ENCODE measurements at regions not wholly inside any gene's neighbourhood (a gene's known extent, or its start where the extent isn't known, plus 50 kb on each side); places are given as distances from the start of the nearest gene placed in this dataset.

- H3K9me3 ChIP-seq (replicated peaks): peaks cover 4% of the 10 kb centered on the region
- peak overlapping the region; percentile 74 for H3K27ac ChIP-seq (replicated peaks)
- intact Hi-C loops (cut with micrococcal nuclease): no loop called here
- no peak for TF ChIP-seq CTCF (IDR thresholded peaks at IDR 0.05; ENCODE audit: borderline replicate concordance)
- no peaks in the 10 kb centered on the region for H3K27me3 ChIP-seq (ENCODE audit: low read depth)
- no peaks in the 10 kb centered on the region for H3K4me1 ChIP-seq
- H3K36me3 ChIP-seq: no peaks in the 10 kb centered on the region
- no peak overlapping the region for H3K4me3 ChIP-seq
- no peak for DNase-seq
Measured at GRCh38 chr12:70994217-70994788, 73.8 kb upstream of the PTPRR start.

GRCh38 chr12:70989232-70989631 lies 68.7 kb upstream of the PTPRR start:
- DNase-seq: no peak
- Histone ChIP-seq H3K4me1 (no peaks in the 10 kb centered on the region), H3K9me3 (replicated peaks) (no peaks in the 10 kb centered on the region), H3K27ac (replicated peaks) (no peak overlapping the region), H3K4me3 (no peak overlapping the region), H3K27me3 (ENCODE audit: low read depth) (no peaks in the 10 kb centered on the region), H3K36me3 (no peaks in the 10 kb centered on the region)
- intact Hi-C loops (cut with micrococcal nuclease): no loop called here
- TF ChIP-seq CTCF (IDR thresholded peaks at IDR 0.05; ENCODE audit: borderline replicate concordance): no peak

GRCh38 chr12:70985850-70986249 lies 65.3 kb upstream of the PTPRR start:
- H3K4me1 ChIP-seq: no peaks in the 10 kb centered on the region
- H3K4me3 ChIP-seq: no peak overlapping the region
- H3K27me3 ChIP-seq (ENCODE audit: low read depth): no peaks in the 10 kb centered on the region
- intact Hi-C loops (cut with micrococcal nuclease): no loop called here
- H3K36me3 ChIP-seq: no peaks in the 10 kb centered on the region
- TF ChIP-seq CTCF (IDR thresholded peaks at IDR 0.05; ENCODE audit: borderline replicate concordance): no peak
- H3K9me3 ChIP-seq (replicated peaks): no peaks in the 10 kb centered on the region
- H3K27ac ChIP-seq (replicated peaks): no peak overlapping the region
- DNase-seq: no peak

- H3K27ac ChIP-seq (replicated peaks): no peak overlapping the region
- DNase-seq: no peak
- TF ChIP-seq CTCF (IDR thresholded peaks at IDR 0.05; ENCODE audit: borderline replicate concordance): no peak
- no peak overlapping the region for H3K4me3 ChIP-seq
- H3K9me3 ChIP-seq (replicated peaks): no peaks in the 10 kb centered on the region
- intact Hi-C loops (cut with micrococcal nuclease): no loop called here
- no peaks in the 10 kb centered on the region for H3K36me3 ChIP-seq
- no peaks in the 10 kb centered on the region for H3K4me1 ChIP-seq
- H3K27me3 ChIP-seq (ENCODE audit: low read depth): no peaks in the 10 kb centered on the region
Measured at GRCh38 chr12:70983692-70984091, 63.2 kb upstream of the PTPRR start.

GRCh38 chr12:70982991-70983390 lies 62.5 kb upstream of the PTPRR start:
- no peaks in the 10 kb centered on the region for H3K27me3 ChIP-seq (ENCODE audit: low read depth)
- H3K36me3 ChIP-seq: no peaks in the 10 kb centered on the region
- H3K4me3 ChIP-seq: no peak overlapping the region
- H3K9me3 ChIP-seq (replicated peaks): no peaks in the 10 kb centered on the region
- H3K4me1 ChIP-seq: no peaks in the 10 kb centered on the region
- TF ChIP-seq CTCF (IDR thresholded peaks at IDR 0.05; ENCODE audit: borderline replicate concordance): no peak
- peak overlapping the region; percentile 4 for H3K27ac ChIP-seq (replicated peaks)
- DNase-seq: no peak
- intact Hi-C loops (cut with micrococcal nuclease): no loop called here

Data from left ventricle myocardium inferior (tissue), 1 donor.